ENCODE measurements at regions not wholly inside any gene's neighbourhood (a gene's known extent, or its start where the extent isn't known, plus 50 kb on each side); places are given as distances from the start of the nearest gene placed in this dataset.

DNA sequence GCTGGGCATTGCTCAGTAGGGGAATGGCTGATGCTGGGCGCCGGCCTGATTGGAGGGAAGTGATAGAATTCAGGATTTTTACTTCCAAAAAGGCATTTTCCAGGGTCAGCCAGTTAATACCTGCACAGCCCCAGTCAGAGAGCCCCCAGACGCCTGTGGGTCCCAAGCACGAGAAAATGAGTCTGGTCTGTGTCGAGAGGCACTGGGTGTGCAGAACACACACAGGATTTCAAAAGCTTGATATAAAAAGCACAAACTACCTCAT is 164.6 kb upstream of the TNRC6C start:
- Histone ChIP-seq H3K9ac (replicated peaks in 1 of 4; ENCODE audit: extremely low read depth in 1 of 4, low read depth in 3 of 4, low read length in 3 of 4) (no peak overlapping the region), H3K27ac (ENCODE audit: low read depth, low read length) (no peak overlapping the region), H3K23ac (ENCODE audit: insufficient read length) (no peak overlapping the region), H3K14ac (ENCODE audit: insufficient read length) (no peak overlapping the region), H4K20me1 (replicated peaks in 1 of 2; ENCODE audit: control insufficient read depth in 1 of 2, insufficient read depth in 2 of 2, low read length in 2 of 2) (no peaks in the 10 kb centered on the region), H3K4ac (replicated peaks; ENCODE audit: insufficient read length, low read depth, low read length) (no peak overlapping the region), H2AK5ac (ENCODE audit: low read depth, low read length) (no peak overlapping the region), H3K18ac (ENCODE audit: extremely low read depth, low read length) (no peak overlapping the region), H3K4me3 (ENCODE audit: extremely low read depth in 1 of 4, insufficient read depth in 2 of 4, low read depth in 3 of 4, low read length in 4 of 4) (no peak overlapping the region), H3K79me2 (ENCODE audit: control insufficient read depth in 1 of 2, insufficient read depth in 2 of 2, low read length in 2 of 2) (no peaks in the 10 kb centered on the region), H2BK5ac (ENCODE audit: low read depth, low read length) (no peak overlapping the region), H3K23me2 (ENCODE audit: low read depth, low read length) (no peaks in the 10 kb centered on the region), H3K9me3 (ENCODE audit: insufficient read depth in 2 of 2, low read depth in 1 of 2, low read length in 1 of 2) (no peaks in the 10 kb centered on the region), H3K4me2 (ENCODE audit: insufficient read depth in 1 of 2, low read depth in 2 of 2, low read length in 2 of 2) (no peak overlapping the region), H2BK20ac (ENCODE audit: low read length) (no peak overlapping the region), H3K56ac (replicated peaks; ENCODE audit: insufficient read length, low read depth, low read length) (no peak overlapping the region), H2BK120ac (replicated peaks; ENCODE audit: low read depth, low read length) (no peak overlapping the region), H3K4me1 (replicated peaks in 1 of 4; ENCODE audit: control insufficient read depth in 3 of 4, insufficient read depth in 4 of 4, low read length in 3 of 4) (peaks cover 4 to 12% (median 8%) of the 10 kb centered on the region in 4 experiments; a peak in 6 of 7 replicates), H4K5ac (ENCODE audit: insufficient read length, low read depth, low read length) (no peak overlapping the region), H2AFZ (ENCODE audit: low read length) (no peak overlapping the region), H2BK12ac (ENCODE audit: low read depth, low read length) (no peak overlapping the region), H4K91ac (replicated peaks; ENCODE audit: insufficient read length, low read length) (no peak overlapping the region), H3K79me1 (ENCODE audit: low read depth, low read length) (no peaks in the 10 kb centered on the region), H3K36me3 (ENCODE audit: control insufficient read depth in 2 of 4, insufficient read depth in 4 of 4, low read length in 3 of 4) (no peaks in the 10 kb centered on the region), H2BK15ac (ENCODE audit: low read length) (no peak overlapping the region), H3K27me3 (replicated peaks in 1 of 4; ENCODE audit: control insufficient read depth in 3 of 4, extremely low read depth in 1 of 4, insufficient read depth in 3 of 4, low read length in 3 of 4) (peaks cover 17 to 47% (median 43%) of the 10 kb centered on the region in 4 experiments), H4K8ac (ENCODE audit: extremely low read depth, insufficient read depth, low read length) (no peak overlapping the region; the same call in 1 of the 2 replicates)
- 72% methylated on average over 5 of the region's 5 CpGs; no CpG with 5 or more reads in 1 of the 2 experiments for WGBS, 2 experiments (ENCODE audit: extremely low coverage in 1 of 2, insufficient coverage in 1 of 2, insufficient read length in 1 of 2, insufficient replicate concordance in 2 of 2, low coverage in 1 of 2, low lambda C conversion rate in 2 of 2, missing lambda C conversion rate in 1 of 2)
- TF ChIP-seq RXRA (IDR thresholded peaks at IDR 0.05; ENCODE audit: insufficient read depth, low read depth, low read length), result no peak
- TF ChIP-seq RAD21 (IDR thresholded peaks at IDR 0.05 in 1 of 2, conservative IDR thresholded peaks at IDR 0.05 in 1 of 2; ENCODE audit: low read depth in 2 of 2, low read length in 2 of 2), result no peak
- TF ChIP-seq, protein P1, sequence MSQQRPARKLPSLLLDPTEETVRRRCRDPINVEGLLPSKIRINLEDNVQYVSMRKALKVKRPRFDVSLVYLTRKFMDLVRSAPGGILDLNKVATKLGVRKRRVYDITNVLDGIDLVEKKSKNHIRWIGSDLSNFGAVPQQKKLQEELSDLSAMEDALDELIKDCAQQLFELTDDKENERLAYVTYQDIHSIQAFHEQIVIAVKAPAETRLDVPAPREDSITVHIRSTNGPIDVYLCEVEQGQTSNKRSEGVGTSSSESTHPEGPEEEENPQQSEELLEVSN (IDR thresholded peaks at IDR 0.05), result no peak
- TF ChIP-seq CREB1 (IDR thresholded peaks at IDR 0.05), result no peak
- no peak for TF ChIP-seq CBX8 (IDR thresholded peaks at IDR 0.05; ENCODE audit: borderline replicate concordance, low read depth, low read length)
- TF ChIP-seq, protein P2, sequence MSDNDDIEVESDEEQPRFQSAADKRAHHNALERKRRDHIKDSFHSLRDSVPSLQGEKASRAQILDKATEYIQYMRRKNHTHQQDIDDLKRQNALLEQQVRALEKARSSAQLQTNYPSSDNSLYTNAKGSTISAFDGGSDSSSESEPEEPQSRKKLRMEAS (IDR thresholded peaks at IDR 0.05), result no peak
- no peak for TF ChIP-seq BCL11A (IDR thresholded peaks at IDR 0.05; ENCODE audit: low read depth in 2 of 2, low read length in 2 of 2)
- no peak for DNase-seq (ENCODE audit: low read depth in 1 of 2, low spot score in 2 of 2)
- ChIA-PET POLR2A (ENCODE audit: partially characterized antibody) (interaction anchor here (1.2 to 1.3 kb wide), 2 partner anchors 8 to 32 kb away, joined by 3 read pairs; no protein-coding TSS in a partner anchor), CTCF (ENCODE audit: partially characterized antibody) (interaction anchor here (0.9 kb wide), 1 partner anchor 22 kb away, joined by 3 read pairs; no protein-coding TSS in a partner anchor)
- no peak for FAIRE-seq
